ENCODE measurements at regions not wholly inside any gene's neighbourhood (a gene's known extent, or its start where the extent isn't known, plus 50 kb on each side); places are given as distances from the start of the nearest gene placed in this dataset.

DNA sequence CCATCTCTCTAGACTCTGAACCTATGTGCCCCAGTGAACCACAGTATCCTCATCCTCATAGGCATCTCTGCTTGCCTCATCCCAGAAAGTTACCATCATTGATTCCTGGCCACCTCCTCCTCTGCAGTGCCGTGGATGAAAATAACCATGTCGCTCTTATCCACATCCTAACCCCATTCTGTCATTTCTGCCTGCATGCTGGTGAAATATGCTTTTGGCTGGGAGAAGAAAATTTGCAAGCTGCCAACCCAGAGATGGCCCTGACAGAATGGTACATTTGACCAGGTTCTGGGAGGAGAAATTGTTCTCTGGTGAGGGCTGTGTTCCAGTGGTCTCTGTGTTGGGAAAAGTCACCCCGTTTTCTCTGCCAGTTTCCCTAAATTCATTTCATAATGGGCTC, 149.7 kb downstream of the NMUR2 start:
- TF ChIP-seq, protein P1, sequence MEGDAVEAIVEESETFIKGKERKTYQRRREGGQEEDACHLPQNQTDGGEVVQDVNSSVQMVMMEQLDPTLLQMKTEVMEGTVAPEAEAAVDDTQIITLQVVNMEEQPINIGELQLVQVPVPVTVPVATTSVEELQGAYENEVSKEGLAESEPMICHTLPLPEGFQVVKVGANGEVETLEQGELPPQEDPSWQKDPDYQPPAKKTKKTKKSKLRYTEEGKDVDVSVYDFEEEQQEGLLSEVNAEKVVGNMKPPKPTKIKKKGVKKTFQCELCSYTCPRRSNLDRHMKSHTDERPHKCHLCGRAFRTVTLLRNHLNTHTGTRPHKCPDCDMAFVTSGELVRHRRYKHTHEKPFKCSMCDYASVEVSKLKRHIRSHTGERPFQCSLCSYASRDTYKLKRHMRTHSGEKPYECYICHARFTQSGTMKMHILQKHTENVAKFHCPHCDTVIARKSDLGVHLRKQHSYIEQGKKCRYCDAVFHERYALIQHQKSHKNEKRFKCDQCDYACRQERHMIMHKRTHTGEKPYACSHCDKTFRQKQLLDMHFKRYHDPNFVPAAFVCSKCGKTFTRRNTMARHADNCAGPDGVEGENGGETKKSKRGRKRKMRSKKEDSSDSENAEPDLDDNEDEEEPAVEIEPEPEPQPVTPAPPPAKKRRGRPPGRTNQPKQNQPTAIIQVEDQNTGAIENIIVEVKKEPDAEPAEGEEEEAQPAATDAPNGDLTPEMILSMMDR (IDR thresholded peaks at IDR 0.05): no peak
- TF ChIP-seq POLR2A (IDR thresholded peaks at IDR 0.05): no peak

All from adrenal gland (tissue), 5 donors.